ENCODE measurements at regions not wholly inside any gene's neighbourhood (a gene's known extent, or its start where the extent isn't known, plus 50 kb on each side); places are given as distances from the start of the nearest gene placed in this dataset.

DNA sequence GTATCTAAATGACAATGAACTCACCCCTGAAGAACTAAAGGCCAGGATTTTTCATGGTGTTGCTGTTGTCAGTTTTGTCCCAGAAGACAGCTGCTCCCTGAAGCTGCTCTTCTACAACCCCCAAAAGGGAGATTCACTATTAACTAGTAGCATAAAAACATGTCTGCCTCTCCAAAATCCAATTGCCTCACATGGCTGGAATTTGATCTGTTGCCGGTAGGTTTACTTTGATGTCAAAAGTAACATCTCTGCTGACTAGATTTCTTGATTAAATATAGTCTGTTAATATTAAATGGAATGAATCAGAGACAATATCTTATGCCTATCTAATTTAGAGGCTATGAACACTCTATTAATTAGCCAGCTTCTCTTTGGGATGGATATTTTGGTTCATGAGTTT is 425.4 kb downstream of the ETS1 start:
- no peak for TF ChIP-seq RARB (CRISPR knock-in tag; IDR thresholded peaks at IDR 0.05)
- TF ChIP-seq BHLHE40 (IDR thresholded peaks at IDR 0.05; ENCODE audit: low read depth, low read length) = no peak
- TF ChIP-seq, protein P1, sequence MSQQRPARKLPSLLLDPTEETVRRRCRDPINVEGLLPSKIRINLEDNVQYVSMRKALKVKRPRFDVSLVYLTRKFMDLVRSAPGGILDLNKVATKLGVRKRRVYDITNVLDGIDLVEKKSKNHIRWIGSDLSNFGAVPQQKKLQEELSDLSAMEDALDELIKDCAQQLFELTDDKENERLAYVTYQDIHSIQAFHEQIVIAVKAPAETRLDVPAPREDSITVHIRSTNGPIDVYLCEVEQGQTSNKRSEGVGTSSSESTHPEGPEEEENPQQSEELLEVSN (IDR thresholded peaks at IDR 0.05; ENCODE audit: borderline replicate concordance, low read depth) = no peak
- TF ChIP-seq NPAS2 (CRISPR knock-in tag; IDR thresholded peaks at IDR 0.05; ENCODE audit: borderline replicate concordance) = no peak
- TF ChIP-seq POLR2A (IDR thresholded peaks at IDR 0.05; ENCODE audit: low read length) = no peak
- TF ChIP-seq MYC (IDR thresholded peaks at IDR 0.05; ENCODE audit: borderline replicate concordance, low read length) = no peak
- TF ChIP-seq, protein P2, sequence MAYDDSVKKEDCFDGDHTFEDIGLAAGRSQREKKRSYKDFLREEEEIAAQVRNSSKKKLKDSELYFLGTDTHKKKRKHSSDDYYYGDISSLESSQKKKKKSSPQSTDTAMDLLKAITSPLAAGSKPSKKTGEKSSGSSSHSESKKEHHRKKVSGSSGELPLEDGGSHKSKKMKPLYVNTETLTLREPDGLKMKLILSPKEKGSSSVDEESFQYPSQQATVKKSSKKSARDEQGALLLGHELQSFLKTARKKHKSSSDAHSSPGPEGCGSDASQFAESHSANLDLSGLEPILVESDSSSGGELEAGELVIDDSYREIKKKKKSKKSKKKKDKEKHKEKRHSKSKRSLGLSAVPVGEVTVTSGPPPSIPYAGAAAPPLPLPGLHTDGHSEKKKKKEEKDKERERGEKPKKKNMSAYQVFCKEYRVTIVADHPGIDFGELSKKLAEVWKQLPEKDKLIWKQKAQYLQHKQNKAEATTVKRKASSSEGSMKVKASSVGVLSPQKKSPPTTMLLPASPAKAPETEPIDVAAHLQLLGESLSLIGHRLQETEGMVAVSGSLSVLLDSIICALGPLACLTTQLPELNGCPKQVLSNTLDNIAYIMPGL (CRISPR knock-in tag; IDR thresholded peaks at IDR 0.05; ENCODE audit: borderline replicate concordance) = no peak
- TF ChIP-seq SREBF2 (IDR thresholded peaks at IDR 0.05) = no peak
- DNase-seq (ENCODE audit: low read depth in 1 of 2, low spot score in 1 of 2) = no peak
- H3K4me2 ChIP-seq = no peak overlapping the region
- FAIRE-seq = no peak
- no peak overlapping the region for H3K27ac ChIP-seq
- ATAC-seq = no peak
- 88% methylated on average over 1 of the region's 1 CpG for WGBS (ENCODE audit: missing lambda C conversion rate)
- ChIA-PET CTCF (interaction anchor here (5.9 to 6.6 kb wide), 2 partner anchors 8 to 668 kb away, joined by 82 to 97 read pairs; no protein-coding TSS in a partner anchor), POLR2A (no interaction called here)
- no peaks in the 10 kb centered on the region for H3K9me3 ChIP-seq
- no peaks in the 10 kb centered on the region for H3K4me1 ChIP-seq
- H3K4me3 ChIP-seq = no peak overlapping the region

DNA sequence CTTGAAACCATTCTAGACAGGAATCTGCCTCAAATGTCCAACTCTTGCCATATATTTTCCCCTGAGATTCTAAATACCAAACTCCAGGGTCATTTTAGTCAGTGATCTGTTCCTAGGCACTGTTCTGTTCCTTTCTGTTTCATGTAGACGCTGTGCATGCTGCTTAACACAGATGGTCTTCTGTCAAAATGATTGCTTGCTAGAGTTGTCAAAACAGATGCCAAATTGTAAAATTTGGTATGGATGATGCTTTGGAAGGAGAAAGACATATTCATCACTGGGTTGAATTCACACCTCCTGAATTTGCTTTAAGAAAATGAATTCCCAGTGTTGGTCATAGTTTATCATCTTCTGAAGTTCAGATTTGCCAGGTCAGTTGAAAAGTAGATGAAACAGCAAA is 425.9 kb downstream of the ETS1 start:
- H3K4me3 ChIP-seq = no peak overlapping the region
- CTCF ChIA-PET = interaction anchor here (5.9 to 6.6 kb wide), 3 partner anchors 8 to 669 kb away, joined by 38 to 97 read pairs (median 82); no protein-coding TSS in a partner anchor
- POLR2A ChIA-PET = no interaction called here
- ATAC-seq = no peak
- no peak overlapping the region for H3K27ac ChIP-seq
- no peak for FAIRE-seq
- H3K4me2 ChIP-seq = no peak overlapping the region
- no peaks in the 10 kb centered on the region for H3K4me1 ChIP-seq
- no peaks in the 10 kb centered on the region for H3K9me3 ChIP-seq
- DNase-seq (ENCODE audit: low read depth in 1 of 2, low spot score in 1 of 2) = no peak
- 30% methylated on average over 1 of the region's 1 CpG for WGBS (ENCODE audit: missing lambda C conversion rate)
- no peak for TF ChIP-seq TFCP2L1 (CRISPR knock-in tag; IDR thresholded peaks at IDR 0.05)
- no peak for TF ChIP-seq KDM1A (IDR thresholded peaks at IDR 0.05; ENCODE audit: low read depth)
- no peak for TF ChIP-seq GATA3 (IDR thresholded peaks at IDR 0.05; ENCODE audit: borderline replicate concordance)
- TF ChIP-seq SREBF2 (IDR thresholded peaks at IDR 0.05) = no peak
- no peak for TF ChIP-seq POLR2AphosphoS2 (conservative IDR thresholded peaks at IDR 0.05; ENCODE audit: low read length)
- no peak for TF ChIP-seq ESRRA (IDR thresholded peaks at IDR 0.05; ENCODE audit: borderline replicate concordance, low read length)
- TF ChIP-seq ZFP36 (IDR thresholded peaks at IDR 0.05; ENCODE audit: borderline replicate concordance, partially characterized antibody) = no peak
- TF ChIP-seq, protein P3, sequence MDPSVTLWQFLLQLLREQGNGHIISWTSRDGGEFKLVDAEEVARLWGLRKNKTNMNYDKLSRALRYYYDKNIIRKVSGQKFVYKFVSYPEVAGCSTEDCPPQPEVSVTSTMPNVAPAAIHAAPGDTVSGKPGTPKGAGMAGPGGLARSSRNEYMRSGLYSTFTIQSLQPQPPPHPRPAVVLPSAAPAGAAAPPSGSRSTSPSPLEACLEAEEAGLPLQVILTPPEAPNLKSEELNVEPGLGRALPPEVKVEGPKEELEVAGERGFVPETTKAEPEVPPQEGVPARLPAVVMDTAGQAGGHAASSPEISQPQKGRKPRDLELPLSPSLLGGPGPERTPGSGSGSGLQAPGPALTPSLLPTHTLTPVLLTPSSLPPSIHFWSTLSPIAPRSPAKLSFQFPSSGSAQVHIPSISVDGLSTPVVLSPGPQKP (IDR thresholded peaks at IDR 0.05; ENCODE audit: low read depth, low read length) = no peak
- TF ChIP-seq RAD21 (conservative IDR thresholded peaks at IDR 0.05 in 1 of 2, IDR thresholded peaks at IDR 0.05 in 1 of 2) = no peak
- TF ChIP-seq MAZ (IDR thresholded peaks at IDR 0.05; ENCODE audit: borderline replicate concordance, low read depth, low read length) = no peak
- TF ChIP-seq FOXS1 (CRISPR knock-in tag; IDR thresholded peaks at IDR 0.05) = no peak
- no peak for TF ChIP-seq BHLHE40 (IDR thresholded peaks at IDR 0.05; ENCODE audit: low read depth, low read length)
- TF ChIP-seq PHF8 (IDR thresholded peaks at IDR 0.05; ENCODE audit: borderline replicate concordance, low read depth) = no peak
- TF ChIP-seq ZC3H11A (IDR thresholded peaks at IDR 0.05) = no peak
- TF ChIP-seq HDAC2 (IDR thresholded peaks at IDR 0.05) = no peak
- TF ChIP-seq, protein P4, sequence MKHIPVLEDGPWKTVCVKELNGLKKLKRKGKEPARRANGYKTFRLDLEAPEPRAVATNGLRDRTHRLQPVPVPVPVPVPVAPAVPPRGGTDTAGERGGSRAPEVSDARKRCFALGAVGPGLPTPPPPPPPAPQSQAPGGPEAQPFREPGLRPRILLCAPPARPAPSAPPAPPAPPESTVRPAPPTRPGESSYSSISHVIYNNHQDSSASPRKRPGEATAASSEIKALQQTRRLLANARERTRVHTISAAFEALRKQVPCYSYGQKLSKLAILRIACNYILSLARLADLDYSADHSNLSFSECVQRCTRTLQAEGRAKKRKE (CRISPR knock-in tag; IDR thresholded peaks at IDR 0.05; ENCODE audit: low read depth) = no peak
- no peak for TF ChIP-seq RFX5 (IDR thresholded peaks at IDR 0.05)
- TF ChIP-seq NPAS2 (CRISPR knock-in tag; IDR thresholded peaks at IDR 0.05; ENCODE audit: borderline replicate concordance) = no peak
